Activated naive CD4-positive, alpha-beta T cell treated with anti-CD3 and anti-CD28 coated beads, Interleukin-2, amount 50 U/mL, for 24 hours (primary cell): ENCODE measurements at regions not wholly inside any gene's neighbourhood (a gene's known extent, or its start where the extent isn't known, plus 50 kb on each side); places are given as distances from the start of the nearest gene placed in this dataset.

ENCODE experiments used
- H3K27ac Mint-ChIP-seq: one replicate; pipeline ENCODE4 v1.8.0; 2021; ENCODE audit warnings: mild to moderate bottlenecking, mixed read lengths
- H3K27me3 Mint-ChIP-seq: one replicate; pipeline ENCODE4 v1.8.0; 2021; ENCODE audit warnings: mixed read lengths
- H3K36me3 Mint-ChIP-seq: one replicate; pipeline ENCODE4 v1.8.0; 2021; ENCODE audit warnings: mixed read lengths
- H3K4me1 Mint-ChIP-seq: one replicate; pipeline ENCODE4 v1.8.0; 2021; ENCODE audit warnings: mixed read lengths
- H3K4me3 Mint-ChIP-seq: one replicate; pipeline ENCODE4 v1.8.0; 2021; ENCODE audit warnings: mild to moderate bottlenecking, mixed read lengths
- H3K9me3 Mint-ChIP-seq: one replicate; pipeline ENCODE4 v1.8.0; 2021; ENCODE audit warnings: mixed read lengths

DNA sequence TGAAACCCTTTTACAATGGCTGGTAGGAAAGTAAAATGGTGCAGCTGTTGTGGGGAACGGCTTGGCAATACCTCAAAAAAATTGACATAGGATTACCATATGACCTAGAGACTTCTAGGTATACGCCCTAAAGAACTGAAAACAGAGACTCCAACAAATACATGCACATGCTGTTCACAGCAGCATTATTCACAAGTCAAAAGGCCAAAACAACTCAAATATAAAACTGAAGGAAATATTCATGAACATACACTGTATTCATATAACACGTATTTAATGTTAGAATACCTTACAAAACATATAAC is 74.6 kb downstream of the FOXA2 start:
- no peaks in the 10 kb centered on the region for H3K27me3 Mint-ChIP-seq
- no peaks in the 10 kb centered on the region for H3K9me3 Mint-ChIP-seq
- no peak overlapping the region for H3K27ac Mint-ChIP-seq
- no peaks in the 10 kb centered on the region for H3K36me3 Mint-ChIP-seq
- no peaks in the 10 kb centered on the region for H3K4me1 Mint-ChIP-seq
- H3K4me3 Mint-ChIP-seq = no peak overlapping the region

DNA sequence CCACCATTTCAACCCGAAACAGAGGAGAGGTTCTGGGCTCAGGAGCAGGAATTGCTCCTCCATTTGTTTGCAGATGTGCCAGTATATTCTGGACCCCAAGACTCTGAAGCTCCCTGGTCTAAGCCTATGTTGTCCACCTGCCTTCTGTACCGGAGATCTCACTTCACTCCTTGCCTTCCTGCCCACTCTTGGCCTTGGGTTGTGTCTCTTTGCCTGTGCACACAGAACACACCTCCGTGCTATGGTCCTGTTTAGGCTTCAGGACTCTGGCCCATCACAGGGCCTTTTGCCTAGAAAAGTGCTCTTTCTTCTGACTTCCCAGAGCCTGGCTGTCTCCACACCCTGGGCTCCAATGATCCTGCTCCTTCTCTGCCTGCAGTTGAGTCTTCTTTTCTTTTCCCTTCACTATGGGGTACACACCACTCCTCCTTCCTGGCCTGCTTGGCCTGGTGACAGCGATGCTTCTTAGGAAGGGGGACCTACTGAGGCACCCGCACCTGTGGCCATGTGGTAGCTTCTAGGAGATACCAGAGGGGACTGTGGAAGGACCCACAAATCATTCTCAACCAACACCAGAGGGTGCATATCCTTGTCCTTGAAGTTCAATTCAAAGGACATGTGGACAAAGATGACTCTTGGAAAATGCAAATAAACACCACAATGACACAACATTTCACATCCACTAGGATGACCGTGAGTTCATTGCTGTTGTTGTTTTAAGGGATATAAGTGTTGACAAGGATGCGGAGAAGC is 75.1 kb downstream of the FOXA2 start:
- no peaks in the 10 kb centered on the region for H3K27me3 Mint-ChIP-seq
- no peaks in the 10 kb centered on the region for H3K36me3 Mint-ChIP-seq
- no peaks in the 10 kb centered on the region for H3K9me3 Mint-ChIP-seq
- no peak overlapping the region for H3K4me3 Mint-ChIP-seq
- H3K4me1 Mint-ChIP-seq = no peaks in the 10 kb centered on the region
- no peak overlapping the region for H3K27ac Mint-ChIP-seq

DNA sequence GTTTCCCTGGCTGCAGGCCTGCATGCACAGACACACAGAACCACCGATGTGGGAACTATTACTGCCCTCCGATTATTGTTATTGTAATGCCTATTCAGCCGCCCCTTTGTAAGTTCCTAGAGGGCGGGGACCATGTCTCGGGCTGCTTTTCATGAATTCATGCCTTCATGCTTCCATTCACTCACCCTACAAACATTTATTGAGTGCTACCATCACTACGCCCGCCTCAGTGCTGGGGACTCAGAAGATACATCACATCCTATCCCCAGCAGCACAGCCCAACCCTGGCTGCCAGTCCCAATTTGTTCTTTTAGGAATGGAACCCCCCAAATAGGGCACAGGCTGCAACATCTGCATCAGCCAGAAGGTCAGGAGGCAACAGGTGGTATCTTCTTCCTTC is 75.9 kb downstream of the FOXA2 start:
- no peaks in the 10 kb centered on the region for H3K27me3 Mint-ChIP-seq
- no peak overlapping the region for H3K4me3 Mint-ChIP-seq
- H3K36me3 Mint-ChIP-seq = no peaks in the 10 kb centered on the region
- H3K27ac Mint-ChIP-seq = no peak overlapping the region
- no peaks in the 10 kb centered on the region for H3K4me1 Mint-ChIP-seq
- no peaks in the 10 kb centered on the region for H3K9me3 Mint-ChIP-seq

DNA sequence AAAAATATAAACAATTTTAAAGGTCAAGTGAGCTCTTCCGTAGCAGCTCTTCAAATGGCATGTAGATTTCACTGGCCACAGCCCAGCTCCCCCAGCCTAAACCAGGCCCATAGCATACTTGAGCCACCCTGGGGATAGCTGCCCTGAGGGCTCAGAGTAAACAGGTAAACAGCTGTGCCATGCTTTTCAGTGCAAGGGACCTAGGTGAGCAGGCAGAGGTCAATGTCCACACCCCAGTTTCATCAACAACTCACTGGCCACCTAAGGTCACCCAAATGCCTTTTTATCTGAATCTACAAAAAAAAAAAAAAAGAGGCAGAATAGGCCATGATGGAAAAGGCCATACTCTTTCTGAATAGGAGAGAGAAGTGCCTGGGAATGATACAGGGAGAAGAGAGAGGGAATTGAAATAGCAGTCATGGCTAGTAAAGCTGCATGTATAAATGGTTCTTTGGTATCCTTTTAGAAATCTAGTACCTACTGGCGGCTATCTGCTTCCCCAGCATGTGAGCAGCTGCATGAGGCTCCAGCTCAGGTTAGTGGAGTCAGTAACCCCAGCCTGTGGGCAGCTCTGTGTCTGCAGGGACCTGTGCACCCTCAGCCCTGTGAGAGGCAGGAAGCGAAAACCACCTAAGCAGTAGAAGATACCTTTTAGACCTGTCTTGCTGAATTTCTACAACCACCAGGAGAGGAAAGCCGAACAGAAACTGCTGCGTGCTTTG is 77.0 kb downstream of the FOXA2 start:
- Mint-ChIP-seq H3K36me3 (no peaks in the 10 kb centered on the region), H3K4me3 (no peak overlapping the region), H3K4me1 (no peaks in the 10 kb centered on the region), H3K27ac (no peak overlapping the region), H3K27me3 (no peaks in the 10 kb centered on the region), H3K9me3 (no peaks in the 10 kb centered on the region)

DNA sequence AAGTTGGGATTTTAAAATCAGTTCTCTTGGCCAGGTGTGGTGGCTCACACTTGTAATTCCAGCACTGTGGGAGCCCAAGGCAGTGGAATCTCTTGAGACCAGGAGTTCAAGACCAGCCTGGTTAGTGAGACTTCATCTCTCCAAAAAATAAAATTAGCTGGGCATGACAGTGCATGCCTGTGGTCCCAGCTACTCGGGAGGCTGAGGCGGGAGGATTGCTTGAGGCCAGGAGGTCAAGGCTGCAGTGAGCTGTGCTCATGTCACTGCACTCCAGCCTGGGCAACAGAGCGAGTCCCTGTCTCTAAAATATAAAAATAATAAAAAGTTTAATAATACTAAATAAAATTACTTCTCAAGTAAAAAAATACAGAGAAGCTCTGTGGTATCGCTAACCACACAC is 77.5 kb downstream of the FOXA2 start:
- Mint-ChIP-seq H3K27me3 (no peaks in the 10 kb centered on the region), H3K27ac (no peak overlapping the region), H3K4me3 (no peak overlapping the region), H3K9me3 (no peaks in the 10 kb centered on the region), H3K36me3 (no peaks in the 10 kb centered on the region), H3K4me1 (no peaks in the 10 kb centered on the region)

DNA sequence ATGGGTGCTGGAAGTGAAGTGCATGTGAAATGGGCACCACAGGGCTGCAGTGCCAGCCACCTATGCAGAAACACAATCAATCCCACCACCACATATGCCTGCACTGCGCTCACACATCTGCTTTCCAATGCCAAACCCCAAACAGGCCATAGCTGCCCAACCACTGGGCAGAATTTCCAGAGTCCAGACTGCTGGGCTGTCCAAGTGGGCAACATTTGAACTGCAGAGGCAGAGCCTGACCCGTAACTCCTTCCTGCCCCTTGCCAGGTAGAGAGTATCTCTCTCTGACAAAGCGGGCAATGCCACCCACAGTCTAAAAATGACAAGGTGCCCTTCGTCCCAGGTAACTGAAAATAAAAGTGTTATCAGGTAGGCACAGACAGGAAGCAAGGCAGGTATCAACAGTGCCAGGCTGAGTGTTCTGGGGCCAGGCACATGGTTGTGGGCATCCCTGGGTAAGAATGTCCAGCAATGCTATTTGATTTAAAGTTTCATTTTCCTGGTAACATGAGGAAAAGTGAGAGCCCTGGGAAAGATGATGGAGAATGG is 79.5 kb downstream of the FOXA2 start:
- no peaks in the 10 kb centered on the region for H3K27me3 Mint-ChIP-seq
- H3K27ac Mint-ChIP-seq = no peak overlapping the region
- H3K36me3 Mint-ChIP-seq = no peaks in the 10 kb centered on the region
- no peak overlapping the region for H3K4me3 Mint-ChIP-seq
- H3K9me3 Mint-ChIP-seq = no peaks in the 10 kb centered on the region
- H3K4me1 Mint-ChIP-seq = no peaks in the 10 kb centered on the region

DNA sequence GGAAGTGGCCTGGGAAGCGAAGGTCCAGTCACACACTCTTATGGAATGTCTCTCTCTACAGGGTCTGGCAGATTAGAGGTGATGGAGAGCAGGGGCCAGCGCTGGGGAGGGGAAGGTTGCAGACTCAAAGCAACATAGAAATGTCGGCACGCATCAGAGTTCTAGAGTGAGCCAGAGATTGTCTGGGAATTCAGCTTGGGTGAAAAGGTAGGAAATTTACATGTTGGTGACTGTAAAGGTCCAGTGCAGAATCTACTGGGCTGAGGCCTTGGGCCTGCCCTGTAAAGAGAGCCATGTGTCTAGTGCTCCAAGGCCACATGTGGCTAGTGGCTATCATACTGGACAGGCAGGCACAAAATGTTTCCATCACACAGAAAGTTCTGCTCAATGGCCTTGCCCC is 80.8 kb downstream of the FOXA2 start:
- Mint-ChIP-seq H3K27me3 (no peaks in the 10 kb centered on the region), H3K4me3 (no peak overlapping the region)

DNA sequence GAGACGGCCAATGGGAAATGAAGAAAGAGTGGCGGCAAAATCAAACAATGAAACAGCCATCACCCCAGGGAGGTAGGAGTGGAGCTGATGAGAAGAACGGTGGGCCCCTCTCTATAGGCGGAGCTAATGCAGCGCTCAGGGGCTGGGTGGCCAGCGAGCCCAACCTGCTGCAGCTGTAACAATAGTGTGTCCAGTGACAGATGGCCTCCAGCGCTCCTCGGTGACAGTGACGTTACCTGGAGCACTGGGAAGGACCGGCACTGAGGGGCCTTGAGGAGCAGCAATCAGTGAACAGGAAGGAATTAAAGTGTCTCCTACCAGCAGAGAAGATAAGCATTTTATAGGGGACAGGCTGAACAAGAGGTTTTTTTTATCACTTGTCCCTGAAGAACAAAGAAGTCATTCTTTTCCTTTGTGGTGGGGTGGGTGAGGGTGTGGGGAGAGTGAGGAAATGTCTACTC is 81.6 kb downstream of the FOXA2 start:
- no peak overlapping the region for H3K27ac Mint-ChIP-seq
- no peak overlapping the region for H3K4me3 Mint-ChIP-seq
- H3K36me3 Mint-ChIP-seq = no peaks in the 10 kb centered on the region
- H3K4me1 Mint-ChIP-seq = no peaks in the 10 kb centered on the region
- no peaks in the 10 kb centered on the region for H3K9me3 Mint-ChIP-seq
- no peaks in the 10 kb centered on the region for H3K27me3 Mint-ChIP-seq

More for the DNA sequence above, 80.8 kb downstream of the FOXA2 start:
- no peaks in the 10 kb centered on the region for H3K4me1 Mint-ChIP-seq
- no peaks in the 10 kb centered on the region for H3K9me3 Mint-ChIP-seq
- H3K27ac Mint-ChIP-seq = no peak overlapping the region
- H3K36me3 Mint-ChIP-seq = no peaks in the 10 kb centered on the region

DNA sequence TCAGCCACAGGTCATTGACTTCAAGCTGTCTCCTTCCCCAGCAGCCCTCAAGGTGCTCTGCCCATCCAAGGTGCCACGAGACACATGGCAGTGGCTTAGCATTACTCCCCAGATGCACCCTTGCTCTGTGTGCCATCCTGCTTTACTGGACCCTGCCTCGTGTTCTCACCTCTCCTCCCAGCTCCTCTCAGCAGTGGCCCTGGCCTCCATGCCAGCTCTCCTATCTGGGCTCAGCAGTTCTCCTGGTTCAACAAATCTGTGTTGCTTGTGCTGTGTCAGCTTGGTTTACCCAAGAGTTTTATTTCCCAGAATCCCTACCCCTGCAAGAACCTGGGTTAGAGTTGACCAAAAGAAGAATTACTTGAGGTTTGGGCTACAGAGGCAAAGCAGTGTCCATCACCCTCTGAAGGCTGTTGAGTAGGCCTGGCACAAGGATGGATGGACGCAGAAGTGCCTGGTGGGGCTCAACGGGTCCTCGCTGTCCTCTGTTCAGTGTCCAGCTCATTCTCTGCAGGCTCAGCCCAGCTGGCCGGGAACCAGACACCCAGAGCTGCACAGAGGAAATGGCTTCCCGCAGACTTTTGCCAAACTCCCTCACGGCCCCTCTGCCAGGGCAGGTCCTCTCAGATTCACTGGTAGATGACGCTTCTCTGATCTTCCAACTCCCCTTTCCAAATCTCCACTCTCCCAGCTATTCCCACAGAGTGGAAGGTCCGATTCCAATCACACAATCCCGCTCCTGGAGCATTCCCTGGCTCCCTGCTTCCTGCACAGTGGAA is 82.6 kb downstream of the FOXA2 start:
- H3K27ac Mint-ChIP-seq = no peak overlapping the region
- no peaks in the 10 kb centered on the region for H3K4me1 Mint-ChIP-seq
- no peaks in the 10 kb centered on the region for H3K27me3 Mint-ChIP-seq
- no peaks in the 10 kb centered on the region for H3K36me3 Mint-ChIP-seq
- H3K4me3 Mint-ChIP-seq = no peak overlapping the region
- H3K9me3 Mint-ChIP-seq = no peaks in the 10 kb centered on the region

DNA sequence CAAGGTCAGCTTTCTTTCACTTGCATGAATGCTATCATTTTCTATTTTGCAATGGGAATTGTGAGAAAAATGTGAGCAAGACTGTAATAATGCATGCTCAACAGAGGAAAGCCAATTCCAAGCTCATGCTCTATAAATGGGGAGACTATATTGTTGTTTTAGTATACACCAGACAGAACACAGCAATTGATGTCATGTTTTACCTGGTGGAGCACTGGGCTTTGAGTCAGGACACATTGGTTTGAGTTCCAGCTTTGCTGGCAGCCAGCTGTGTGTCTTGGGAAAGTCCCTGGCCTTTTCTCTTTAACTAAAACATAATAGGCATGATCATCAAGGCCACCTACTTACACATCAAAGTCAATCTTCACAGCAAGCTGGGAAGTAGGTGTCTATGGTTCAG is 83.3 kb downstream of the FOXA2 start:
- Mint-ChIP-seq H3K36me3 (no peaks in the 10 kb centered on the region), H3K9me3 (no peaks in the 10 kb centered on the region), H3K27ac (no peak overlapping the region), H3K27me3 (no peaks in the 10 kb centered on the region), H3K4me3 (no peak overlapping the region), H3K4me1 (no peaks in the 10 kb centered on the region)

DNA sequence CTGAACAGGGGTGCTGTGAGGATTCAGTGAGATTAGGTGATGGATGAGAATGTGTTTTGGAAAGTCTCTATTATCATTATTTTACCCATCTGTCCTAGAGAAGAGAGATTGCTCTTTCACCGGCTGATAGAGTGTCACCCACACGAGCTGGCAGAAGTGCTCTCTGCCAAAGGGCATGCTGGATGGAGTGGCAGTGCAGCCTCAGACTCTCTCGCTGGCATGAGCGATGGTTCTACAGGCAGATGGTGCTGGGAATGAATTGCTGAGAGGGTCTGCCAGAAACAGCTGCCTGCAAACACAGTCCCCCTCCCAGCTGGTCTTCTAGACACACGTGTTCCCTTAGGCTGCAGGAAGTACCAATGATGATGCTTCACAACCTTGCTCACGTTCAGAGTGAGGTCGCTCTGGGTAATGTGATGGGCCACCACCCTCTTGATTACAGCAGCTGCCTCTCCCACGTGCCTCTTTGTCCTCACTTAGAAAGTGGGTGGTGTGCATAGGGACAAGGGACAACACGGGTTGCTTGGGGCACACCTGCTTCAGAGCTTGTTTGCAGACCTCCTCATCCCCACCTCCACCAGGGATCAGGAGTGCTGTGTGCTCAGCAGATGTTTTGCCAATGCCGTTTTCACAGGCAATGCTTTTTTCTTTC is 84.7 kb downstream of the FOXA2 start:
- no peaks in the 10 kb centered on the region for H3K36me3 Mint-ChIP-seq
- H3K4me3 Mint-ChIP-seq = no peak overlapping the region
- no peaks in the 10 kb centered on the region for H3K9me3 Mint-ChIP-seq
- H3K27ac Mint-ChIP-seq = no peak overlapping the region
- H3K27me3 Mint-ChIP-seq = no peaks in the 10 kb centered on the region
- no peaks in the 10 kb centered on the region for H3K4me1 Mint-ChIP-seq

DNA sequence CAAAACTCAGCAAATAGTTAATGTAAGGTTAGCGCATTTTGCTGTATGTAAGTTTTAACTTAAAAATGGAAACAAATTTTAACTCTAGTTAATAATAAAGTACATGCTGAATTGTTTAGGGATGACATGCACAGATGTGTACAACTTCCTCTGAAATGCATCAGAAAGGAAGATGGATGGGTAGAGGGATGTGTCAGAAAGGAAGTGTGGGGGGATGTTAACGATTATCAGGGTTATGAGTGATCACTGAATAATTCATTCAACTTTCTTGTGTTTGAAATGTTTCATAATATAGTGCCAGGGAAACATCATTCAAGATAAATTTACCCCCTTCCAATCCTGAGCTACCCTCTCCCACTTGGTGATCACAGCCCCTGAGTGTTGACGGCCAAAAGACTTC is 87.6 kb downstream of the FOXA2 start:
- Mint-ChIP-seq H3K27ac (no peak overlapping the region), H3K27me3 (no peaks in the 10 kb centered on the region), H3K4me3 (no peak overlapping the region), H3K36me3 (no peaks in the 10 kb centered on the region), H3K4me1 (no peaks in the 10 kb centered on the region), H3K9me3 (peaks cover 5% of the 10 kb centered on the region)

DNA sequence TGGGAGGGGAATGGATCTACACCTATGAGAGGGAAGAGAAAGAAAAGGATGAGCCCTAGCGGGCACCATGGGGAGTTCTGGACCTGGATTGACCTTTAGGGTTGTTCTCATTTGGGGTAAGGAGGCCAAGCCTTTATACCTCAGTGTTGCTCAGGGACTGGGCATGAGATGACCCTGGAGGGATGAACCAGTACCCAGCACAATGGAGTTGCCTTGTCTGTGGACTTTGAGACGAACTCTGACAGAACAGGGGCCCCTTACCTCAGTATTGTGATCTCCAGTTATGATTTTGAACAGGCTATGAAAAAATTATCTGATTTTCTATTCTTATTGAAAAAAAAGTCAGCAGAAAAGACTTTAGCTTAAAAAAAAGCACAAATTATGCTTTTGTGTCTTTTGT is 88.6 kb downstream of the FOXA2 start:
- Mint-ChIP-seq H3K27ac (no peak overlapping the region), H3K4me1 (no peaks in the 10 kb centered on the region), H3K4me3 (no peak overlapping the region), H3K9me3 (peaks cover 5% of the 10 kb centered on the region), H3K36me3 (no peaks in the 10 kb centered on the region), H3K27me3 (no peaks in the 10 kb centered on the region)

DNA sequence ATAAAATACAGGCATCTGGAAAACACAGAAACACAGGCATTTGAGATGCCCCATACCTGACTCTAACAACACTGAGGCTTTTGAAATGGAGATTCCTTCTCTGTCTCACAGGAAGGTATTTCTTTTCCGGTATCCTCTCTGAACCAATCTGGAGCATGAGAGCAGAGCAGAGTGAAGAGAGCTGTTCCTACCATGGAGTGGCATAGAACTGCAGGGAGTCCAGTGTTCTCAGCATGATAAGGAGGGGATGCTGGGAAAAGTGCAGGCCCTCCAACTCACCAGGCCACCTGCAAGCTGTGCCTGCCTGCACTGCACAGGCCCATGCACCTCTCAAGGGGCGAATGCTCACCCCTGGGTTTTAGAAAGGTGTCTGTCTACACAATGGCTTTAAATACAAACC is 89.2 kb downstream of the FOXA2 start:
- H3K36me3 Mint-ChIP-seq = no peaks in the 10 kb centered on the region
- no peaks in the 10 kb centered on the region for H3K4me1 Mint-ChIP-seq
- no peaks in the 10 kb centered on the region for H3K27me3 Mint-ChIP-seq
- H3K27ac Mint-ChIP-seq = no peak overlapping the region
- H3K4me3 Mint-ChIP-seq = no peak overlapping the region
- H3K9me3 Mint-ChIP-seq = peaks cover 5% of the 10 kb centered on the region

DNA sequence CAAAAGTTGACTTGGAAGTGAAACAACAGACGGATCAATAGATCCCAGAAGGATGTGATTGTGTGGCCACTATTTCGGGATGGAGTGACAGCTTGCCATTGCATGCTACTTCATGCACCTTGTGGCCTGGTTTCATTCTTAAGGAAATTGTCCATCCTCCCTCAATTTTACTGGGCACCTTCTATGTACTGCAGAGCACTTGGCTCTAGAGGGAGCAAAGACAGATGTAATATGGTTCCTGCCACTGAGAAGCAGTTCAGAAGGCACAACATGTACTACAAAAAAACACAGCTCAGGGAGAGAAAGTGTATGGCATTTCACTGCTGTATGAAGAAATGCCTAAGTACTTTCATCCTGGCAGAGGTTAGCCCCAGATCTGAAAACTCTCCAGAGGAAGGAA is 91.9 kb downstream of the FOXA2 start:
- Mint-ChIP-seq H3K36me3 (no peaks in the 10 kb centered on the region), H3K27me3 (no peaks in the 10 kb centered on the region), H3K27ac (no peak overlapping the region), H3K4me1 (no peaks in the 10 kb centered on the region), H3K4me3 (no peak overlapping the region), H3K9me3 (peaks cover 12% of the 10 kb centered on the region)

DNA sequence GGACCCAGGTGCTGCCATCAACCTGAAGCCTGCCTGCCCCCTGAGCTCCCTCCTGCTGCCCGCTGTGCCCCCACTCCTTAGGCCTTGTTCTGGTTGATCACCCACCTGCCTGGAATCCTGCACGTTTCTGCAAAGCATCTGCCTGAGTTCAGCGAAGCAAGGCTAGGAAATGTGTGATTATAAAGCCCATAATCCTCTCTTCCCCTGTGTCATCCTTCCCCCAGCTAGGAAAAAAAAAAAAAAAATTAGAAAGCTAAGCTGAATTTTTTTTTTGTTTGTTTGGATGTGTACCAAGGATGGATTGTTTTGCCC is 93.2 kb downstream of the FOXA2 start:
- no peak overlapping the region for H3K4me3 Mint-ChIP-seq
- no peaks in the 10 kb centered on the region for H3K36me3 Mint-ChIP-seq
- H3K27ac Mint-ChIP-seq = no peak overlapping the region
- H3K9me3 Mint-ChIP-seq = peaks cover 12% of the 10 kb centered on the region
- no peaks in the 10 kb centered on the region for H3K4me1 Mint-ChIP-seq
- no peaks in the 10 kb centered on the region for H3K27me3 Mint-ChIP-seq
